MG63 (cell line): ENCODE measurements at regions not wholly inside any gene's neighbourhood (a gene's known extent, or its start where the extent isn't known, plus 50 kb on each side); places are given as distances from the start of the nearest gene placed in this dataset.
A peak's percentile ranks its signal among the peaks of the same experiment; 100 is the strongest.

Experiments used
- DNase-seq: peaks from one replicate; pipeline ENCODE4 v3.0.0-alpha.2; 2020
- H3K27me3 ChIP-seq: fragments of 250-450 bp; sonication (Bioruptor Pico); 2 replicates; pipeline ENCODE4 v1.5.1; 2020; ENCODE audit warnings: mild to moderate bottlenecking, moderate library complexity
- H3K36me3 ChIP-seq: fragments of 250-450 bp; sonication (Bioruptor Pico); 2 replicates; pipeline ENCODE4 v1.5.1; 2020; ENCODE audit warnings: mild to moderate bottlenecking, moderate library complexity
- H3K4me3 ChIP-seq: fragments of 250-450 bp; sonication (Bioruptor Pico); 2 replicates; pipeline ENCODE4 v1.5.1; 2020; ENCODE audit warnings: mild to moderate bottlenecking, moderate library complexity
- H3K9me3 ChIP-seq: fragments of 250-450 bp; sonication (Bioruptor Pico); 2 replicates; pipeline ENCODE4 v1.5.1; 2020; ENCODE audit warnings: mild to moderate bottlenecking, moderate library complexity

DNA sequence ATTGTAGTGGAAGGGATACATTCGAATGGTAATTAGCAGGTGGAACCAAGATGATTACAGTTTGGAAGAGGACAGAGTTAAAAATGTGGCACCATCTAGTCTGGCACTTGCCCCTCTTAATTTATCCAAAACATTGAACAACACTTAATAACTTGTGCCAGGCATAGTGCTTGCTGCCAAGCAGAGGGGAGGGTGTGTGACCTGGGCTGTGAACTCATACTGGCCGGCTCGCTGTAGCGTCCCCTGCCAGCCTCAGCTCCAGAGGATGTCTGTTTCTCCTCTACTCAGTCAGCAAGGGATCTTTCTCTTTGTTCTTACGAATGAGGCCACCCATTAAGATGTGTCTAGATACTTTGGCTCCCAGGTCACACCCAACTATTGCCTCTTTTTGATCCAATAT is 179.4 kb upstream of the INHBA start:
- no peak overlapping the region for H3K4me3 ChIP-seq
- no peak for DNase-seq
- H3K36me3 ChIP-seq, result no peaks in the 10 kb centered on the region
- H3K27me3 ChIP-seq, result no peaks in the 10 kb centered on the region
- H3K9me3 ChIP-seq, result no peaks in the 10 kb centered on the region

DNA sequence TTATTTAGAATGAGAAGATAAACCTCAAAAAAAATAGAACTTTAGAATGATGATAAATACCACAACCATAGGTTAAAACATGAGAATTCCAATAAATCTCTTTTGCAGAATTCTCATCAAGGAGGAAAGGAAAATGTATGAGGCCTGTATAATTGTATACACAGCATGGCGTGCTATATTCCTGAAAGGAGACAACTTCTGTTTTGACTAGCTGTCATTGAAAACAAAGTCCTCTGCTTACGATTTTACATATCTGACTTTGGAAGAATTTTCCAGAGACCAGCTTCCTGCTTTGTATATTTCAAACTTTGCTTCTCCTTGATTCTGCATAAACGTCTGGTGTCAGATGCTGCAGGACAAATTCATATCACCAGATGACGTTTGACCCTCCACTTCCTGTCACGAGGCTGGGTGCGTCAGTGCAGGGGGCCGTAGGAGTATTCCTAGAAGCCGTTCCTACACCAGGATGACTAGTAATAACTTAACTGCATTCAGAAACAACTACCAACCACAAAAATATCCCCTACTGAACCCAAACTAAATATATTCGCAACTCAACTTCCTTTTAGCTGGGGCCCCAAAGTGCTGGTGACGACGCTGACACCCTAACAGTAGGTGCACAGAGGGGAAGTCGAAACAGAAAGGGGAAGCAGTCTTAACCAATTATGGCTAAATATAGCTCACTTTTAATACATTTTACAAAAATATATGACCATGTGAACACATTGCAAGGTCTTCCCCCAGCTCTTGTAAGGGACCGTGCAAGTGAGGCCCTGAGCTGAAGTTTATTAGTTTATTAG is 178.6 kb upstream of the INHBA start:
- no peaks in the 10 kb centered on the region for H3K36me3 ChIP-seq
- H3K9me3 ChIP-seq, result no peaks in the 10 kb centered on the region
- H3K4me3 ChIP-seq, result no peak overlapping the region
- DNase-seq, result no peak
- H3K27me3 ChIP-seq, result no peaks in the 10 kb centered on the region

DNA sequence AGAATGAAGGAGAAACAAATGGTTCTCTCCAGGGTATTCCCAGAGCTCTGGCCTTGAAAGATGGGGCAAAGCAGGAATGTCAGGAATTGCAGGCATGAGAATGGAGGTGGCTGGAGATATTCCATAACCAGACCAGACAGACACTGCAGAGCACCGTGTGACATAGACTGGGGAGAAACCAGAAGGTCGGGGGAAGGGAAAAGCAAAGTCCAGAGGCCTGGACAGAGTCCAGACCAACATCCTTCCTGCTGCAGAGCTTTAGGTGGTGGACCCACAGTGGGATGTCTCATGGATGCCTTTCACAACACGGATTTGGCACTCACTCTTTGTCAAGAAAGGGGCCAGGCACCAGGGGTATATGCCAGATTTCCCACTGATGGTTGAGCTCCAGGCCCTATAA is 177.2 kb upstream of the INHBA start:
- peak; percentile 78 for DNase-seq
- H3K36me3 ChIP-seq, result no peaks in the 10 kb centered on the region
- H3K9me3 ChIP-seq, result no peaks in the 10 kb centered on the region
- H3K27me3 ChIP-seq, result no peaks in the 10 kb centered on the region
- no peak overlapping the region for H3K4me3 ChIP-seq

DNA sequence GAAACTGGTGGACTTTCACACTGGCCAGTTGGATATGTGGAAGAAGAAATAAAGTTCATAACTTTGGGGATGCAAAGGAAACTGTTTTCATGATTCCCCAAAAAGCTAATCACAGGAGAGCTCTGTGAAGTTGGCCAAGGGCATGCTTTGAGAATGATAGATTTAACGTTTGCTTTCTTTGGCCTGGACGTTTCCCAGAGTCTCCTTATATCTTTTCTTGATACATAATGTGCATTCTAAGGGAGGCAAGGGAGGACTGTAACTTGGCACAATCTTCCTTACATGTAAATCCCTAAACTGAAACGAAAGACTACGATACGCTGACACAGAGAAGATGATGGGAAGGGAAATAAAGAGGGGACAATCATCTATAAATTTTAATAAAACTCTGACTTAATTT is 176.5 kb upstream of the INHBA start:
- no peak overlapping the region for H3K4me3 ChIP-seq
- H3K9me3 ChIP-seq, result no peaks in the 10 kb centered on the region
- DNase-seq, result no peak
- H3K27me3 ChIP-seq, result no peaks in the 10 kb centered on the region
- H3K36me3 ChIP-seq, result no peaks in the 10 kb centered on the region

DNA sequence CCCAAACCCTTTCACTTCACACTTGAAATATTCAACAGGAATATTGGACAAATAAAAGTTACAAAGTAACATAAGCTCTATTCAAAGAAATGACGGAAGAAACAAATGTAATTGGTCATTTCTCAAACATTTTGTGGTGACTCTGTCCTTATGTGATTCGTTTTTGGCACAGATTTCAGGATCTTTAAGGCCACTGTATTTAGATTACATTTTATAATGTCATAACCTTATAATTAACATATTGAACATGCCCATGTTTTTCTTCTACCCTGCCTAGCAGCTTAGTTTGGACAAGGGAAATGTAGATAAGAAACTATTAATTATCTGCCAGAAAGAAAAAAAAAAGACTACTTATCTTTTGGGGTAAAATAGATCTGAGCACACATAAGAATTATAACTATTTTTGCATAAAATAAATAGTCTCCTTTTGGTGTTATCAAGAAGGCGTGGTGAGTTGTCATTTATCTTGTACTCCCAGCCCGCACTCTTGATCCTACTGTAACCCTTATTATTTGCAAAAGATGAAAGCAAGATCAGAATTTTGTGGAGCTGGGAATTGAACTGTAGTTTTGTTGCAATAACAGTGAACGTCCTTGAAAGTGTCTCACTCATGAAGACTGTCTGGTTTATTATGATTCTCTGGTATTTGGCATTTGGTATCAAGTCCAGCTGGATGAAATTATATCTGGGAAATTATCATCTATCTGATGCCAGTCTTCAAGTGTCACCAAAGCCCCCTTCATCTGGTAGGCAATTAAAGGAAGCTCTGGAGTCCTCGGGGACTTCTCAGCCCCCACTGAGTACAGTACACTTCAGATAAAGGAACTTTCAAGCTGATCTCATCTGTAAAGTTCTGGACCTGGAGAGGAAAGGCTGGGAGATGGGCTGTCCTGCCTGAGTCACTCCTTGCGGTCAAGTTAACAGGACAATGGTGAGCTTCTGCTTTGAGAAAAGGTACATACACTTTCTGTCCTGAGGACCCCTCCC is 175.7 kb upstream of the INHBA start:
- Histone ChIP-seq H3K9me3 (no peaks in the 10 kb centered on the region), H3K36me3 (no peaks in the 10 kb centered on the region), H3K4me3 (no peak overlapping the region), H3K27me3 (no peaks in the 10 kb centered on the region)
- DNase-seq, result no peak

DNA sequence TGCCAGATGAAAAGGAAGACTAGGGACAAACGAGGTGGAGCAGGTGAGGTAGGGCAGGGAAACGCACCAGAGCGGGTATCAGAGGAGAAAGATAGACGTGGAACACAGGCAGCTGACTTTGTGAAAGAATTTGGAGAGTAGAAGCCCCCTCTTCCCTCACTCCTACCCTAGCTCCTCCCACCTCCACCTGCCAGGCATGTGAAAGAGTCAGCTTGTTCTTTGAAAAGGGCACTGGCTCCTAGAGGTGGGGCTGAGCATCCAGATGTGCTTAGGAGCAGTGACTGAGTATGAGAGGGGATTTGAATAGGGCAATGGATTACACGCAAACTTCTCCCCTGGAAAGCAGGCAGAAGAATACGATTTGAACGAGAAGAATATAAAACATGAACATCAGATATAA is 174.2 kb upstream of the INHBA start:
- H3K4me3 ChIP-seq, result no peak overlapping the region
- H3K36me3 ChIP-seq, result no peaks in the 10 kb centered on the region
- no peaks in the 10 kb centered on the region for H3K9me3 ChIP-seq
- no peak for DNase-seq
- no peaks in the 10 kb centered on the region for H3K27me3 ChIP-seq

DNA sequence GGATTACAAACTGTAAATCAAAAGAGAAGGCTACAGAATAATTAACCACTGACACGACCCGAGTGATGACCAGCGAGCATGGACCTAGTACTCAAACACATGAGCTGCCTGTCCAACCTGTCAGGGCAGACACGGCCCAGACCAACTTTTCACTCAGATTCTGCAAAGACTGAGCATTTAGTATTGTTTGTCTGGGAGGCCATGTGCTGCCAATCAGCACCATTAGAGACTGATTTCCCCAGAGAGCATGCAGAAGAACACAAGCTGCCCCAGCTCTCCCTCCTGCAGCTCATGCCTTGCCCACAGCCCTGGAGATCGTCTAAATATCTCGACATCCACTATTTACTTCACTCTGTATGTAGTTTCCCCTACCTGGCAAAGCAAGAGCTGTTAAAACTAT is 172.6 kb upstream of the INHBA start:
- no peak for DNase-seq
- Histone ChIP-seq H3K36me3 (no peaks in the 10 kb centered on the region), H3K9me3 (no peaks in the 10 kb centered on the region), H3K27me3 (no peaks in the 10 kb centered on the region), H3K4me3 (no peak overlapping the region)

DNA sequence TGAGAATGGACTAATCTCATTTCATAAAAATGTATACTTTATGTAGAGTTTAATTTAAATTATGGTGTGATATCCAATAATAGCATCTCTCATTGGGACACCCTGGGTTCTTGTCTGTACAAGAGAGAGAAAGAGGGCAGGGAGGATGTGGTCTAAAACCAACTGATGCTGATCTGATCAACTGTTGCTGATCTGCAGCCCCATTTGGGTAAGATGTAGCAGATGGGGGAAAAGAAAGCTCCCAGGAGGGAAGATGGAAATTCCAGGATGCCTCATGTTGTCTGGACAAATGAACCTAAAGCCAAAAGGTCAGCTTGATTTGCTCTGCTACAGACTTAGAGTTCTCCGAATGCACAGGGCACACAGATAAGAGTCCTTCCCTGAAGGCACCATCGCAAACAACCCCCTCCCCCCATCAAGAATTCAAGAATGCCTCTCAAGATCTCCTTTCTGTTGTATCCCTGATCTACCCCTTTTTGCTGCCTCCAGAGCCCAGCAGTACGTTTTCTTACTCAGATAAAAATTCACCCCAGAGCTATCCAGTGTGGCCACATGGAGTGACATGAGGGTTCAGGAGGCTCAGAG is 171.4 kb upstream of the INHBA start:
- Histone ChIP-seq H3K9me3 (no peaks in the 10 kb centered on the region), H3K36me3 (no peaks in the 10 kb centered on the region), H3K4me3 (no peak overlapping the region), H3K27me3 (no peaks in the 10 kb centered on the region)
- no peak for DNase-seq

DNA sequence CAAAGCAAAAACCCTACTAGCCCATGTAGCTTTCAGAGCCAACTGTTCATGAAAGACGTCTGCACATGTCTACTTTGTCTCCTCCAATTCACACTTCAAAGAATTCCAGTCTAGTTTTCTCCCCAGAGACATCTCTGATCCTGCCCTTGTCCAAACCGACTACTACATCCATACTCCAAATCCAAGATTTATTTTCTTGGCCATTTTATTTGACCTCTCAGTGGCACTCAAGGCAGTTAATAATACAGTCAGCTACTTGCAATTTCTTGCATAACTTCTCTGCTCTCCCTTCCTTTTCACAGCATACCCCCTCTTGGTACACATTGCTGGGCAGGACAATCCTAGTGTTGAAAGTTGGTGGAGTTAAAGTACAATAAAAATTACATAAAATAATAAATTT is 170.9 kb upstream of the INHBA start:
- Histone ChIP-seq H3K4me3 (no peak overlapping the region), H3K9me3 (no peaks in the 10 kb centered on the region), H3K36me3 (no peaks in the 10 kb centered on the region), H3K27me3 (no peaks in the 10 kb centered on the region)
- no peak for DNase-seq

DNA sequence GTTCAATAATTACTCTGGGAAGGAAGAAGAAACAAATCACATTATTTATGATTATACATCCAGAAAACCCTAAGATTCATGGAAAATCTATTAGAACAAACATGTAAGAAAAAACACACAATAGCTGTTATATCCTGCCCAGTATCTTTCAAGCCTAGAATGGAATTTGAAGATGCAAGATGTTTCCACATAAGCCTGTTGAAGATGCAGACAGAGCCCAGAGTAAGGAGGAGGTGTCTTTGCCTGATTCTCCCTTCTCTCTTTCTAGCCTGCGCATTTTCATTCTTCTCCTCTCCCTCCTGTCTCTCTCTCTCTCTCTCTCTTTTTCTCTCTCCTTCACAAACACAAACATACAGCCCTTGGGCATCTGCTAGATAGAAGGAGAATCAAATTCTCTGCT is 170.1 kb upstream of the INHBA start:
- Histone ChIP-seq H3K27me3 (no peaks in the 10 kb centered on the region), H3K36me3 (no peaks in the 10 kb centered on the region), H3K4me3 (no peak overlapping the region), H3K9me3 (no peaks in the 10 kb centered on the region)
- DNase-seq, result no peak

DNA sequence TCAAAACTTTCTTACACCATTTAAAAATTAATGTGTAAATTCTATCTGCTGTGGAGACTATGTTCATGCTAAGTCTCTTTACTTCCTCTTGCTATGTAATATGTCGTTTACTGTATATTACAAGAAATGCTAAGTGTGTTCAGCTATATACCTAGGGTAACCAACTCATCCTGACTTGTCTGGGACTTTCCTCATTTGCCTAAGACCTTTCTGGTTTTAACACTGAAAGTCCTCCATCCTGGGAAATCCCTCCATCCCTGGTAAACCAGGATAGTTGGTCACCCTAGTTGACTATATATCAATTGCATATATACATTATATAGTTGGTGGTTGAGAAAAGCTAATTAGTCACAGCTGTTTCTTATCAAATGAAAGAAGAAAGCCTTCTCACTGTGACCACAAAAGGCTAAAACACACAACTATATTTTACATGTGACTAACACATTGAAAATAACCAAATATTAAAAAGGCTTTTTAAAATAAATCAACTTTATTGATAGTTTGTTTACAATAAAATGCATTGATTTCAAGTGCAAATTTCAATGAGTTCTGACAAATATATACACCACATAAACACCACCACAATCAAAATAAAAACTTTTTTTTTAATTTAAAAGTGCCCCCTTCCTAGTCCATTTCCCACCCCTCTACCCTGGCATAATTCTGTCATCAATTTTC is 167.7 kb upstream of the INHBA start:
- no peaks in the 10 kb centered on the region for H3K36me3 ChIP-seq
- no peak overlapping the region for H3K4me3 ChIP-seq
- DNase-seq, result no peak
- H3K9me3 ChIP-seq, result 0 out of 2 replicates have a peak, but pooled peaks cover 2% of the 10 kb centered on the region
- no peaks in the 10 kb centered on the region for H3K27me3 ChIP-seq

DNA sequence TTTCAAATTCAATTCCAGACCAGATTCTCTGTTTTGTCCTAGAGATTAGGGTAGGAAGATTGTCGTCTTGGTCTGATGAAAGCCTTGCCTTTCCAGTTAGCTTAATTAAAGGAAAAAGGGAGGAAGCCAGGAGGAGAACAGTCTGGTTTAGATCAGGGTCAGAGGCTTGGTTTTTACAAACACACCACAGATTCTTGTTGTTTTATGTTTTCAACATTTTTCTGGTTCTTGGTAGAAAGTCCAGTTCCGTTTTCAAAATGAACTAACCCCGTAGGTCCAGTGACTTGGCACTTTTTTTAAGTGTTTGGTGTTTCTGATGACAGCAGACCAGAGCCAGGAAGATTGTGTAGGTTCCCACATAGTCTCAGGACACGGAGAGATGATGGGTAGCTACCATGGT is 167.1 kb upstream of the INHBA start:
- no peak overlapping the region for H3K4me3 ChIP-seq
- DNase-seq, result no peak

DNA sequence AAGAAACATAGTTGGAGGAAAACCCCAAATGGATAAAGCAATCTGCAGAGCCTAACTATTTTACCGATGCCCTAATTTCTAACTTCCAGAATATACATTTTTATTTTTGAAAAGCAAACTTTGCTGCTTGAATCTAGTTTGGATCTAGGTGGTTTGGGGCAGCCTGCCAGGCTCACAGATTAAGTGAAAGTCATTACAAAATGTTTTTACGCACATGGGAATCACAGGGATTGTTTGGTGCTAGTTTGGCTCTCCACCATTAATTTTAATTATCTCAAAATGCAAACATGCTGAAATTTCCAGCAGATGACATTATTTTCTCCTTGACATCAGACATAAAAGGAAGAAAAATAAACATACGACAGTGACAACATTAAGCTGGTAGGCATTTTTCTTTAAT is 166.7 kb upstream of the INHBA start:
- Histone ChIP-seq H3K36me3 (no peaks in the 10 kb centered on the region), H3K9me3 (peaks cover 2% of the 10 kb centered on the region; the same call in 1 of the 2 replicates), H3K4me3 (no peak overlapping the region), H3K27me3 (no peaks in the 10 kb centered on the region)
- DNase-seq, result no peak

More for the DNA sequence above, 167.1 kb upstream of the INHBA start:
- Histone ChIP-seq H3K9me3 (peaks cover 2% of the 10 kb centered on the region; the same call in 1 of the 2 replicates), H3K36me3 (no peaks in the 10 kb centered on the region), H3K27me3 (no peaks in the 10 kb centered on the region)

DNA sequence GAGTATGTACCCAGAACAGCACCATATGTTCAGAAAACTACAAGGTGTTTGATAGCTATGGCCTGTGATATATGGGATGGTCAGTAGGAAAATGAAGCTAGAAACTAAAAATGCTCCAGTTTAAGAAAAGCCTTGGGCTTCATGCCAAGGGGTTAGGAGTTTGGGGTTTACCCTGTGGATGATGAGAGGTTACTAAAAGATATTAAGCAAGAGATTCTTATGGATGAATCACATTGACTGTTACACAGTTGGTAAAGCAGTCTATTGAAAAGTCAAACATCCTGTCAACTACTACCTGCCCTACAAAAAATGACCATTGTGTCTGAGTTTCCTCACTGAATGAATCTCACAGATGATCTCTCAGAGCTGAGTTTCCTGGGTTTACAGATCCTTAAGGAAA is 166.2 kb upstream of the INHBA start:
- Histone ChIP-seq H3K9me3 (peaks cover 2% of the 10 kb centered on the region; the same call in 1 of the 2 replicates), H3K4me3 (no peak overlapping the region), H3K36me3 (no peaks in the 10 kb centered on the region), H3K27me3 (no peaks in the 10 kb centered on the region)
- DNase-seq, result no peak

DNA sequence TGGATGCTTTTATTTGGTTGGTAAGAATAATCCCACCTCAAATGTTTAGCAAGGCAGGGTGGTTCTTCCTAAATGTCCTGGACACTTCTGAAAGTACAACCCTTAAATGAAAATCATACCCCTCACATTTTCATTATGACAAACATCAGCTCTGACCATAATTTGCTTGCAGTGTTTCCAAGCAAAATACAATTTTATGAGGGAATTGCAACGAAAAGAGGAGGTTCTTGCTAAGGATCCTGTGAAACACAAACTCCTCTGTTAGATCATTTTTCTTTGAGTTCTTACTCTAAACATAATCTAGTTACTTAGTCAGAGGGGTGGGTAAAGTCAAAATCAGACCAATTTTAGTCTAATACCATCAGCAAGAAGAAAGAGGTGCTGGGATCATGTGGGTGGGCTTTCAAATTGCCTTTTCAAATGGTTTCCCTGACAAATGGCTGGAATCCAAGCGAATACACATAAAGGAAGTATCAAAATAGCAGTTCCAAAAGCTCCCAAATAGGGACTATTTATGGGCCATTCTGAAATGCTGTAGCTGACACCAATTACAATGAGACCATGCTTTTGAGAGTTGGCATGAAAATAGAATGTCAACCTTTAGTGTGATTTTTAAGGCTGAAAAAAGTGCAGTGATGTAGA is 164.9 kb upstream of the INHBA start:
- no peak for DNase-seq
- no peaks in the 10 kb centered on the region for H3K36me3 ChIP-seq
- no peak overlapping the region for H3K4me3 ChIP-seq
- H3K27me3 ChIP-seq, result no peaks in the 10 kb centered on the region
- H3K9me3 ChIP-seq, result peaks cover 2% of the 10 kb centered on the region; the same call in 1 of the 2 replicates

DNA sequence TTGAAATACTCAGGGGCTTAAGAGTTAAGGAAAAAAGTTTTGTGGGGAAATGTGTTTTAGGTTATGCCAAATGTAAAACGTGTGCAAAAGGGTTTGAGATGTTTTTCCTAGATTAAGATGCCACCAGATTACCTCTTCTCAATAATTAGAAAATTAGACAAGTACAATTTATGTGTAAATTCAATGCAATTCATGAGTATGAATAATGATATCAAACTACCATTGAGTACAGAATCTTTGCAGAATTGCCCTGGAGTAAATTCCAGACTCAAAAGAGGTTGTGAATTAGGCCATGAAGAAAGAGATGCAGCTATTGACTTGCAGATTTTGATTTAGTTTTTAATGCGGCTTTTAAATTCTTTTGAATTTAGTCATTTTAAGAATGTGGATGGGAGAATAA is 159.4 kb upstream of the INHBA start:
- no peaks in the 10 kb centered on the region for H3K36me3 ChIP-seq
- H3K4me3 ChIP-seq, result no peak overlapping the region
- peaks cover 2% of the 10 kb centered on the region; the same call in 1 of the 2 replicates for H3K9me3 ChIP-seq
- DNase-seq, result no peak
- no peaks in the 10 kb centered on the region for H3K27me3 ChIP-seq
